ENCODE measurements at regions not wholly inside any gene's neighbourhood (a gene's known extent, or its start where the extent isn't known, plus 50 kb on each side); places are given as distances from the start of the nearest gene placed in this dataset.
"Not testable (repeated sequence)": the region's sequence is repeated elsewhere in the genome, so short reads cannot be mapped to it uniquely, and the experiment has no call there.

DNA sequence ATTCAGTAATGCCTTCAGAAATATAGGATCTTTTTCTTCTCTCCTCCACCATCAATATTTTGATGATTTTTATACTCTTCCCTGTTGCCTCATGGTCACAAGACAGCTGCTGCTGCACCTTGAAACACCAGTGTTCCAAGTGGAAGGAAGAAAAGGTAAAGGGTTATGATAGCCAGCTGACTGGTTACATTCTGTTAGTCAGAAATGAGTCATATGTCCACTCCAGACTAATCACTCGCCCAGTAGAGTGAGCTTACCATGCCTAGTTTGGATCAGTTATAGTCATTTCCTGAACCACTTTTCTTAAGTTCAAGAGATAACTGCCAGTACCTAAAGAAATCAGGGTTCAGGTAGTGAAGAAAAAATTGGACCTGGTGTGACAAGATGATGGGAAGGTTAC, 532.3 kb upstream of the SMIM31 start:
- DNase-seq = no peak
- TF ChIP-seq GATA1 (IDR thresholded peaks at IDR 0.05; ENCODE audit: low read depth, low read length) (no peak), POLR2A (IDR thresholded peaks at IDR 0.05; ENCODE audit: low read length) (no peak)

DNA sequence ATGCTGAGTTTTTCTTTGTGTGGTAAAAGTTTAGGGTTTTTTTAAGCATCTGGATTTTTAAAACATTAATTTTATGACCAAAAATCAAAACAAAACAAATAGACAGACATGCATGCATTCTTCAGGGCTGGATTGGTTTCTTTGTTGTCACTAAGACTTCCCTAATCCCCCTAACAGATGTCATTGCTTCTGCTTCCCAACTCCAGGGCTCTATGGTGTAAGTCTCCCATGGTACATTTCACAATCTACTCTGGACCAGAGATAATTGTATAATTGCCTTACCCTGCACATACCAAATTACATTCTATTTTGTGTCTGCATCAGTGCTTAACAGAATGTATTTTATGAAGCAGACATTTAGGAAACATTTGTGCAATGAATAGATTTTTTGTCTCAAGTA, 529.1 kb upstream of the SMIM31 start:
- no peak for DNase-seq
- no peak for TF ChIP-seq GATA1 (IDR thresholded peaks at IDR 0.05; ENCODE audit: low read depth, low read length)
- no peak for TF ChIP-seq POLR2A (IDR thresholded peaks at IDR 0.05; ENCODE audit: low read length)

DNA sequence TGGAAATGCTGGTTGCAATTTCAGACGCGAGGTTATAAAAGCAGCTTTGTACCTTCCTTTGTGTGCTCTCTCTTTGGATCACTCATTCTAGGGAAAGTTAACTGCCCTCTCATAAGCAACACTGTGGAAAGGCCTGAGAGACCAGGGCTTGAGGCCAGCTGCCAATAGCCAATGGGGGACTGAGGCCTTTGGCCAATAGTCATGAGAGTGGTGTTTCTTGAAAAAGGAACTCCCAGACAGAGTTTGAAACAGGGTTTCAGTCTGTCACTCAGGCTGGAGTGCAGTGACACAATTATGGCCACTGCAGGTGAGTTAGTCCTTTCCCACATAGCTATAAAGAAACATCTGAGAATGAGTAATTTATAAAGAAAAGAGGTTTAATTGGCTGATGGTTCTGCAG, 524.7 kb upstream of the SMIM31 start:
- no peak for TF ChIP-seq GATA1 (IDR thresholded peaks at IDR 0.05; ENCODE audit: low read depth, low read length)
- no peak for TF ChIP-seq POLR2A (IDR thresholded peaks at IDR 0.05; ENCODE audit: low read length)
- DNase-seq = no peak

DNA sequence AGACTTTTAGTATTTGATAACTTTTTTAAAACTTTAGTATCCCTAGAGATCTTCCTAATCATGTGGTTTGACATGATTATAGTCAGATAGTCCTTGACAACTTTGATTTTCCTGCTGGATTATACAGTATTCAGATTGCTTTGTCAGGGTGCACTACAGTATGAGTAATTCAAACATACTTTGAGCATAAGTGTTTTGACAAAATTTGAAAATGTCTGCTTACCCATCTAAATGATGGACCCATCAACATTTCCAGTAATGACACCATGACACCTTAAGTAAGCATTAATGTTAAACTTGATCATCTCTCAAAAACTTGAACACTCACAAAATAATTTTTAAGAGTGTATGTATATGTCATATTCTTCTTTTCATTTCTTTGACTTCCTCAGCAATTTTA, 514.5 kb upstream of the SMIM31 start:
- no peak for TF ChIP-seq GATA1 (IDR thresholded peaks at IDR 0.05; ENCODE audit: low read depth, low read length)
- DNase-seq = no peak

DNA sequence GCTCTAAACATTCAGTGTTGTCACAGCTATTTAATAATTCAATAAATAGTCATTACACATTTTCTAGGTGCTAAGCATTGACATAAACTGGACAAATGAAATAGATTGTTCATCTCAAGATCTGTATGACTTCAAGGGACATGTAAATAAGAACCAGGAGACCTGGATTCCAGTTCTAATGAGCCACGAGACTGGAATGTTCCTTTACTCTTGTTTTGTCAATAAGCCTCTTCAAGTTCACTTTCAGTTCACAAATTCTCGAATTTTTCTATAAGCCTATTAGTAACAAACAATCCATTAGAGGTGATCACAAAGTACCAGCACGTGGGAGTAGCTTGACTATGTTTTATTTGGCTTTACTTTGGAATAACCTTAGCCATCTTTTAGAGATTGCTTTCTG, 514.0 kb upstream of the SMIM31 start:
- no peak for TF ChIP-seq POLR2A (IDR thresholded peaks at IDR 0.05; ENCODE audit: low read length)
- DNase-seq = no peak

DNA sequence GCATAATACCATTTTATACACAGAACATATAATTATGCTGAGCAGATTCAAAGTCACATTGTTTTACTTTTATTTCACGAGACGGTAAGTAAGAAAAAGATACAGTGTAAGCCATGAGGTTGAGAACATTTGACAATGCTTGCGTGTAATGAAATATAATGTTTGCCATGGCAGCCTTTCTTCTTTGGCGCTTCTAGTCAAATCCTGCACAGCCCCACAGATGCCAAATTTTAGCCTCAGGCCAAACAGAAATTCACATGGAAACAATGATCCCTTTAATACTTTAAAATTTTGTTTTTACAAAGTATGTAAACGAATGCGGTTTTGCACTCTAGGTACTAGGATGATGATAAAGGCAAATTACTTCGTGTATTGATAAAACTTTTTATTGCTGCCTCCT, 502.7 kb upstream of the SMIM31 start:
- no peak for DNase-seq
- TF ChIP-seq GATA1 (IDR thresholded peaks at IDR 0.05; ENCODE audit: low read depth, low read length) = no peak
- TF ChIP-seq POLR2A (IDR thresholded peaks at IDR 0.05; ENCODE audit: low read length) = no peak

DNA sequence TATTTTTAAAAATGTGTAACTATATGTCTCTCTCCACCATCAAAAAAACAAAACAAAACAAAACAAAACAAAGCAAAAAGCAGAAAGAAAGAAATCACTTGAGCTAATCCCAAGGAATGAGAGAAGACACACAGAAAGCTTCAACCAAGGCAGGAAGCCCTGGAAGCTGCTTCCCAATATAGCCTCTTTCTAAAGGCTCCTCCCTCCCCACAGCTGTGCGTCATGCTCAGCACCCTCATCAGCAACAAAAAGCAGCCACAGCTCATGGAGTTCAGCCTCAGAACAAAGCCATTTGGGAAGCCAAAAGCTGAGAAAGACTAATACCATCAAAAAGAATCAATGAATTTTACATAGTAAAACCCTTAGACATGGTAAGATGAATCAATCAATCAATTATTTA, 501.6 kb upstream of the SMIM31 start:
- no peak for TF ChIP-seq POLR2A (IDR thresholded peaks at IDR 0.05; ENCODE audit: low read length)
- no peak for TF ChIP-seq GATA1 (IDR thresholded peaks at IDR 0.05; ENCODE audit: low read depth, low read length)

DNA sequence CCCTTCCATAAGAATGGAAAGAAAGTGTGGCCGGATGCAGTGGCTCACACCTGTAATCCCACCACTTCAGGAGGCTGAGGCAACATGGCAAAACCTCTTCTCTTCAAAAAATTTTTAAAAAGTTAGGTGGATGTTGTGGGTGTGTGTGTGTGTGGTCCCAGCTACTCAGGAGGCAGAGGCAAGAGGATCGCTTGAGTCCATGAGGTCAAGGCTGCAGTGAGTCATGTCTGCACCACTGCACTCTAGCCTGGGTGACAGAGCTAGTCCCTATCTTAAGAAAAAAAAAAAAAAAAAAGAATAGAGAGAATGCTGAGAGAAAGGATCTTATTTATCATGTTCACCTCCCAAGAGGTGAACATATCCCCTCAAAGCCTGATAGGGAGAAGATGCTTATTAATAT, 492.1 kb upstream of the SMIM31 start:
- TF ChIP-seq POLR2A (IDR thresholded peaks at IDR 0.05; ENCODE audit: low read length) (no peak), GATA1 (IDR thresholded peaks at IDR 0.05; ENCODE audit: low read depth, low read length) (no peak)
- DNase-seq = no peak

More for the DNA sequence above, 501.6 kb upstream of the SMIM31 start:
- no peak for DNase-seq

DNA sequence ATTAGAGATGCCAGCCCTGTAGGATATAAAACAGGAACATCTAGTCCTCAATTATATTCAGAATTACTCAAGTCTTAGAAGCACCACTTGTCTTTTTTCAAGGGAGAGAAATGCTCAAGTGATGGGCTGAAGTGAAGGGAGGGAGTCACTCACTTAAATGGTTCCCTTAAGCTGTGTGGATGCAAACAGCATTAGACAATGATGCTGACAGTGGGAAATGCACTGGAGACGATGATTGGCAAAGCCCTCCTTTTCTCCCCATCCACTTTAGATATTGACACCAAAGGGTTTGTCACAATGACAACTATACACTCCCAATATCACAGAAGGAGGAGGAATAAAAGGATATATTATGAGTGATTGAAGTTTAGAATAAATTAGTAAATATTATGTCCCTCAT, 491.4 kb upstream of the SMIM31 start:
- not testable (repeated sequence) for DNase-seq

DNA sequence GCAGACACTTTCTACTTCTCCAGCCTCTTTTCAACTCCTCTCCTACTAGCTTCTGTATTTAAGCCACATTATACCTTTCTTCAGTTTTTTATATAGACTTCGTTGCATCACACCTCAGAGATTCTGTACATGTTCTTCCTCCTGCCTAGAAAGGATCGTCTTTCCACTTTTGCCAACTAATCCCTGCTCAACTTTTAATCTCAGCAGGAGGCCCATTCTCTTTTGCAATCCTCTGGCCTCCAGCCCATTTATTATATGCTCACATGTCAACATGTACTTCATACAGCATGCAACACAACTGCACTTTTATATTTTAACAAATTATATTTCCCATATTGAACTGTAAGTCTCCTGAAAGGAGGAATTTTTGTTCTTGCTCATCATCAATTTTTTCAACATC, 476.5 kb upstream of the SMIM31 start:
- not testable (repeated sequence) for DNase-seq

DNA sequence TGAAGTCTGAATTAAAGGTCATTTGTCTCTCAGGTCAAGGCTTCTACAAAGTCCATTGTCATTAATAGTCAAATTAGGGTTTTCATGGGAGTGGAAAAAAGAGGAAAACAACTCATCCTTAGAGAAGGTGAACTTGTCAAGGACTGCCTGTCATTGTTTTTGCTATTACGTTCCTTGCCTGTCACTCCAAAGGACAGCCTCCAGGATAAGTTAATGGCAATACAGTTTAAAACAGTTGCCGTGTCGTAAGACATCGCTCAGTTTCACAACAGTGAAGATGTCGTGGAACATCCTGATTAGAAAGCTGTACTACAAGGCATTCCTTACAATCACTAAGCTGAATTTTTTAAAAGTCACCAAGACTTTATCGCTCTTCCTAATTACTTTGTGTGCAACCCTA, 466.8 kb upstream of the SMIM31 start:
- no peak for DNase-seq
- TF ChIP-seq POLR2A (IDR thresholded peaks at IDR 0.05; ENCODE audit: low read length) (no peak), GATA1 (IDR thresholded peaks at IDR 0.05; ENCODE audit: low read depth, low read length) (no peak)

DNA sequence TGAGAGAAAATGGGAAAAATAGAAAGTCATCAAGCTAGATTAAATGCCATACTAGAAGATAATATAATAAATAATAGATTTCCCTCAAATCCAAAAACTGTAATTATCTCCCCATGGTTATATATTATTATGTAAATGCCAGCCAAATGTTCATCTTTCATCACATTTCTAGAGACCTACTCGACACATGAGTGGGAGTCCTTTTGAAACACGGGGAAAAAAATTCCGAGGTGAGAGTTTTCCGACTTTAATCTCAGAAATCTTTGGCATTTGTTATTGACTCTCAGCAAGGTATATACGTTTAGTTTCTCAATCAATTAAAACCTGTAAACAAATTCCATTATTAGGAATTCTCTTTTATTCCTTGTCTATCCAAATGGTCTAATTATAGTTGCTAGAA, 465.4 kb upstream of the SMIM31 start:
- no peak for DNase-seq
- TF ChIP-seq POLR2A (IDR thresholded peaks at IDR 0.05; ENCODE audit: low read length) (no peak), GATA1 (IDR thresholded peaks at IDR 0.05; ENCODE audit: low read depth, low read length) (no peak)

DNA sequence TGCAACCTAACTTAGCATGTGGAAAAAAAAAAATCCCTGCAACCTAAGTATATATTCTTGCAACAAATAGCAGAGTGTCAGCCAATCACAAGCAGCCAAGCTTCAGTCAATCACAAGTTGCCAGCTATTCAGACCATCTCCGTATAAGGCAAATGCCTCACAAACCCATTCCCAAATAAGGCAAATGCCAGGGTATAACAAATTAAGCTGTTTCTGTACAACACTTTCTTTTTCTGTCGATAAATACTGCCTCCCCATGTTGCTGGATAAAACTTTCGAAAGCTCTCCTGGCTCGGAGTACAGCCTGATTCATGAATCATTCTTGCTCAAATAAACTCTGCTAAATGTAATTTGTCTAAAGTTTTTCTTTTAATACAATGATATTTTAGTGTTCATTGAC, 460.7 kb upstream of the SMIM31 start:
- DNase-seq = no peak
- TF ChIP-seq POLR2A (IDR thresholded peaks at IDR 0.05; ENCODE audit: low read length) (no peak), GATA1 (IDR thresholded peaks at IDR 0.05; ENCODE audit: low read depth, low read length) (no peak)

DNA sequence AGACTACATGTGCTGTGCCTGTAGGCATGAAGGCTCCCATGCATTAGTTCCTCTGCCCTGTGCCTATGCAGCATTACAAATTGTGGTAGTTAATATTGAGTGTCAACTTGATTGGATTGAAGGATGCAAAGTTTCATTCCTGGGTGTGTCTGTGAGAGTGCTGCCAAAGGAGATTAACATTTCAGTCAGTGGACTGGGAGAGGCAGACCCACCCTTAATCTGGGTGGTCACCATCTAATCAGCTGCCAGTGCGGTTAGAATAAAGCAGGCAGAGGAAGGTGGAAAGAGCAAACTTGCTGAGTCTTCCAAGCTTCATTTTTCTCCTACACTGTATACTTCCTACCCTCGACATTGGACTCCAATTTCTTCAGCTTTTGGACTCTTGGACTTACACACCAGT, 460.2 kb upstream of the SMIM31 start:
- no peak for DNase-seq
- no peak for TF ChIP-seq GATA1 (IDR thresholded peaks at IDR 0.05; ENCODE audit: low read depth, low read length)
- no peak for TF ChIP-seq POLR2A (IDR thresholded peaks at IDR 0.05; ENCODE audit: low read length)

DNA sequence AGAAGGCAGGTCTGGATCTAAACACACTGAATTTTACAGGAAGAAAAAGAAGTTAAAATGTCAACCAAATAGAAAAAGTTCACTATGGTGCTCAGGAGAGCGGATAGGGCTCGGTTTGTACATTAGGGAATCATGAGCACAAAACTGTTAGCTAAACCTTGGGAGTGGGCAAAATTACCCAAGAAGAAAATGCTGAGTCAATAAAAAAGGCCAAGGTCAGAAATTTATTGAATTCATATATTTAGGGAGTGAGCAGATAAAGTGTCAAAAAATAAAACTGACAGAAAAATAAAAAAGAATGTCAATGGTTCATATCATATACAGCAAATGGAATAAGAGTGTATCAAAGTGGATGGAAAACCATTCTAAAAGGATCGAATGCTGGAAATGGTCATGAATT, 452.5 kb upstream of the SMIM31 start:
- DNase-seq = no peak
- no peak for TF ChIP-seq GATA1 (IDR thresholded peaks at IDR 0.05; ENCODE audit: low read depth, low read length)
- TF ChIP-seq POLR2A (IDR thresholded peaks at IDR 0.05; ENCODE audit: low read length) = no peak

DNA sequence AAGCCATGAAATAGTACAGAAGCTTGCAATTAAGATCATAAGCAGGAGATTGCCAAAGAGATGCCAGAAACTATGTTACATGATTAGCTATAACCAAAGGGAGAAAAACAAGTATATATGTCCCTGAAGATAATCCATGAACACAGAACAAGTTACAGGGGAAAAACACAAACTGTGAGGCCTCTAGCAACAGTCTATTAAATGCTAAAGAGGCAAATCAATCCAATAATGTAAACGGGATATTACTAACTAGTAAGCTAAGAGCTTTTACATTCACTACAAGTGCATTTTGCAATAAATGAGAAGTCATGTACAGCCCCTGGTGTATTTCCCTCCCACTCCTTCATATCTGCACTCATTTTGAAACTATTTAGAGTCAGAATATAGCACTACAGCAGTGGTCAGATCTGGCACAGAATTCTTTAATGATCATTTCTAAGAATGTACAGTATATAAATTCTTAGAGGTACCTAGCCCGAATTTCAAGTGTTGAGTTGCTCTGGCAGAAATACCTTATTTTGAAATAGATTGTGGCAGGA, 449.8 kb upstream of the SMIM31 start:
- no peak for TF ChIP-seq POLR2A (IDR thresholded peaks at IDR 0.05; ENCODE audit: low read length)
- TF ChIP-seq GATA1 (IDR thresholded peaks at IDR 0.05; ENCODE audit: low read depth, low read length) = no peak
- DNase-seq = no peak

Measured in erythroblast (primary cell).